ENCODE measurements at regions not wholly inside any gene's neighbourhood (a gene's known extent, or its start where the extent isn't known, plus 50 kb on each side); places are given as distances from the start of the nearest gene placed in this dataset.

- TF ChIP-seq, protein P1, sequence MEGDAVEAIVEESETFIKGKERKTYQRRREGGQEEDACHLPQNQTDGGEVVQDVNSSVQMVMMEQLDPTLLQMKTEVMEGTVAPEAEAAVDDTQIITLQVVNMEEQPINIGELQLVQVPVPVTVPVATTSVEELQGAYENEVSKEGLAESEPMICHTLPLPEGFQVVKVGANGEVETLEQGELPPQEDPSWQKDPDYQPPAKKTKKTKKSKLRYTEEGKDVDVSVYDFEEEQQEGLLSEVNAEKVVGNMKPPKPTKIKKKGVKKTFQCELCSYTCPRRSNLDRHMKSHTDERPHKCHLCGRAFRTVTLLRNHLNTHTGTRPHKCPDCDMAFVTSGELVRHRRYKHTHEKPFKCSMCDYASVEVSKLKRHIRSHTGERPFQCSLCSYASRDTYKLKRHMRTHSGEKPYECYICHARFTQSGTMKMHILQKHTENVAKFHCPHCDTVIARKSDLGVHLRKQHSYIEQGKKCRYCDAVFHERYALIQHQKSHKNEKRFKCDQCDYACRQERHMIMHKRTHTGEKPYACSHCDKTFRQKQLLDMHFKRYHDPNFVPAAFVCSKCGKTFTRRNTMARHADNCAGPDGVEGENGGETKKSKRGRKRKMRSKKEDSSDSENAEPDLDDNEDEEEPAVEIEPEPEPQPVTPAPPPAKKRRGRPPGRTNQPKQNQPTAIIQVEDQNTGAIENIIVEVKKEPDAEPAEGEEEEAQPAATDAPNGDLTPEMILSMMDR (IDR thresholded peaks at IDR 0.05; ENCODE audit: low read depth, low read length): no peak
- H3K27me3 ChIP-seq: no peaks in the 10 kb centered on the region
- H3K9me3 ChIP-seq (ENCODE audit: low read depth): no peaks in the 10 kb centered on the region
- H3K4me1 ChIP-seq (ENCODE audit: low read depth): no peaks in the 10 kb centered on the region
- H3K4me3 ChIP-seq: no peak overlapping the region
- no peak for DNase-seq (ENCODE audit: low read depth in 1 of 2, low spot score in 1 of 2)
- no peaks in the 10 kb centered on the region for H3K36me3 ChIP-seq
- H3K27ac ChIP-seq: no peak overlapping the region
Measured at GRCh38 chr20:21936720-21937380, 231.4 kb downstream of the PAX1 start.

- H3K9me3 ChIP-seq (ENCODE audit: low read depth): no peaks in the 10 kb centered on the region
- H3K27me3 ChIP-seq: no peaks in the 10 kb centered on the region
- no peak for DNase-seq (ENCODE audit: low read depth in 1 of 2, low spot score in 1 of 2)
- no peak overlapping the region for H3K27ac ChIP-seq
- TF ChIP-seq, protein P1 (IDR thresholded peaks at IDR 0.05; ENCODE audit: low read depth, low read length): no peak
- H3K4me3 ChIP-seq: no peak overlapping the region
- no peaks in the 10 kb centered on the region for H3K36me3 ChIP-seq
- no peaks in the 10 kb centered on the region for H3K4me1 ChIP-seq (ENCODE audit: low read depth)
Measured at GRCh38 chr20:21936261-21936660, 230.8 kb downstream of the PAX1 start.

- H3K4me3 ChIP-seq: no peak overlapping the region
- no peaks in the 10 kb centered on the region for H3K9me3 ChIP-seq (ENCODE audit: low read depth)
- no peaks in the 10 kb centered on the region for H3K27me3 ChIP-seq
- TF ChIP-seq, protein P1 (IDR thresholded peaks at IDR 0.05; ENCODE audit: low read depth, low read length): no peak
- H3K27ac ChIP-seq: no peak overlapping the region
- no peaks in the 10 kb centered on the region for H3K36me3 ChIP-seq
- DNase-seq (ENCODE audit: low read depth in 1 of 2, low spot score in 1 of 2): no peak
- no peaks in the 10 kb centered on the region for H3K4me1 ChIP-seq (ENCODE audit: low read depth)
Measured at GRCh38 chr20:21933526-21933925, 228.1 kb downstream of the PAX1 start.

GRCh38 chr20:21921251-21921650 lies 215.8 kb downstream of the PAX1 start:
- H3K36me3 ChIP-seq: no peaks in the 10 kb centered on the region
- no peak overlapping the region for H3K4me3 ChIP-seq
- no peaks in the 10 kb centered on the region for H3K27me3 ChIP-seq
- no peaks in the 10 kb centered on the region for H3K9me3 ChIP-seq (ENCODE audit: low read depth)
- H3K27ac ChIP-seq: no peak overlapping the region
- H3K4me1 ChIP-seq (ENCODE audit: low read depth): no peaks in the 10 kb centered on the region
- no peak for DNase-seq (ENCODE audit: low read depth in 1 of 2, low spot score in 1 of 2)
- TF ChIP-seq, protein P1 (IDR thresholded peaks at IDR 0.05; ENCODE audit: low read depth, low read length): no peak

GRCh38 chr20:21920211-21920610 lies 214.7 kb downstream of the PAX1 start:
- no peaks in the 10 kb centered on the region for H3K9me3 ChIP-seq (ENCODE audit: low read depth)
- H3K4me1 ChIP-seq (ENCODE audit: low read depth): no peaks in the 10 kb centered on the region
- H3K27ac ChIP-seq: no peak overlapping the region
- no peaks in the 10 kb centered on the region for H3K36me3 ChIP-seq
- TF ChIP-seq, protein P1 (IDR thresholded peaks at IDR 0.05; ENCODE audit: low read depth, low read length): no peak
- H3K4me3 ChIP-seq: no peak overlapping the region
- no peak for DNase-seq (ENCODE audit: low read depth in 1 of 2, low spot score in 1 of 2)
- no peaks in the 10 kb centered on the region for H3K27me3 ChIP-seq
